HEK293 (cell line): ENCODE measurements at regions not wholly inside any gene's neighbourhood (a gene's known extent, or its start where the extent isn't known, plus 50 kb on each side); places are given as distances from the start of the nearest gene placed in this dataset.

Source experiments
- GLI2 ChIP-seq: fragments of 450-650 bp; formaldehyde crosslinking; IDR thresholded peaks from 2 replicates; pipeline ENCODE4; 2017; ENCODE audit warnings: missing biosample characterization, missing genetic modification characterization, low read depth, borderline replicate concordance
- ZNF121 ChIP-seq: fragments of 450-650 bp; formaldehyde crosslinking; IDR thresholded peaks from 2 replicates; pipeline ENCODE4 v1.5.1; 2016; ENCODE audit warnings: missing biosample characterization, missing genetic modification characterization
- ZNF792 ChIP-seq: fragments of 450-650 bp; formaldehyde crosslinking; IDR thresholded peaks from 2 replicates; pipeline ENCODE4 v1.5.1; 2016; ENCODE audit warnings: missing biosample characterization, missing genetic modification characterization
- TF ChIP-seq, protein P1 (sequence below): fragments of 450-650 bp; formaldehyde crosslinking; IDR thresholded peaks from 2 replicates; pipeline ENCODE4 v1.5.1; 2016; ENCODE audit warnings: missing biosample characterization, missing genetic modification characterization

DNA sequence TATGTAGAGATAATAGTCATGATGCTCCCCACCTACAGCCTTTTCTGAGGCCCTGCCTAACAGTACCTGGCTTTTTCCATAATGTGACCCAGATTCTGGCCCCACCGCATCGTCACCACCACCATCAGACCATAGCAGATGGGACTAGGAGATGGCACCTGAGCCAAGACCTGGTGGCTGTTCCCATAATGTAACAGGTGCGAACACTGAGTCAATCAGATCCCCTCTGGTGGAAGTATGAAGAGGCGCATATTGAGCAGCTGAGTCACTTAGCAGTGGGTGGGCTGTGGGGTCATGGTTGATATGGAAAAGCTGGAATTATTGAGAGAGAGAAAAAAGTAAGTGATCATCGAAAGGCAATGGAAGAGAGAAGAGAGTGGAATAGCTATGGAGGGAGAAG, 578.0 kb upstream of the CADM1 start:
- TF ChIP-seq GLI2 (tag by site-specific recombination) (no peak), ZNF121 (tag by site-specific recombination) (no peak), ZNF792 (no peak)
- TF ChIP-seq, protein P1, sequence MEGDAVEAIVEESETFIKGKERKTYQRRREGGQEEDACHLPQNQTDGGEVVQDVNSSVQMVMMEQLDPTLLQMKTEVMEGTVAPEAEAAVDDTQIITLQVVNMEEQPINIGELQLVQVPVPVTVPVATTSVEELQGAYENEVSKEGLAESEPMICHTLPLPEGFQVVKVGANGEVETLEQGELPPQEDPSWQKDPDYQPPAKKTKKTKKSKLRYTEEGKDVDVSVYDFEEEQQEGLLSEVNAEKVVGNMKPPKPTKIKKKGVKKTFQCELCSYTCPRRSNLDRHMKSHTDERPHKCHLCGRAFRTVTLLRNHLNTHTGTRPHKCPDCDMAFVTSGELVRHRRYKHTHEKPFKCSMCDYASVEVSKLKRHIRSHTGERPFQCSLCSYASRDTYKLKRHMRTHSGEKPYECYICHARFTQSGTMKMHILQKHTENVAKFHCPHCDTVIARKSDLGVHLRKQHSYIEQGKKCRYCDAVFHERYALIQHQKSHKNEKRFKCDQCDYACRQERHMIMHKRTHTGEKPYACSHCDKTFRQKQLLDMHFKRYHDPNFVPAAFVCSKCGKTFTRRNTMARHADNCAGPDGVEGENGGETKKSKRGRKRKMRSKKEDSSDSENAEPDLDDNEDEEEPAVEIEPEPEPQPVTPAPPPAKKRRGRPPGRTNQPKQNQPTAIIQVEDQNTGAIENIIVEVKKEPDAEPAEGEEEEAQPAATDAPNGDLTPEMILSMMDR (tag by site-specific recombination): no peak
